BJ (cell line): ENCODE measurements at regions not wholly inside any gene's neighbourhood (a gene's known extent, or its start where the extent isn't known, plus 50 kb on each side); places are given as distances from the start of the nearest gene placed in this dataset.

Experiments
- CTCF ChIA-PET: fragments of 350-600 bp; formaldehyde crosslinking; extraction: SDS; loops from one replicate; lab custom pipeline; 2021; ENCODE audit warnings: antibody characterized with exemption, inconsistent platforms; lab: Yijun Ruan, JAX
- POLR2A ChIA-PET: fragments of 300-600 bp; sonication (Branson Sonifier 250); formaldehyde crosslinking; extraction: SDS; loops from one replicate; lab custom pipeline; 2021; ENCODE audit warnings: antibody characterized with exemption; lab: Charles Lee
- DNase-seq: peaks from one replicate; pipeline ENCODE4 v3.0.0-alpha.2; 2011; ENCODE audit warnings: low read depth
- H3K27me3 ChIP-seq: 2 replicates; pipeline ENCODE4 v1.6.0; 2011; ENCODE audit warnings: low read length; ENCODE audit not compliant: control insufficient read depth, insufficient read depth
- H3K36me3 ChIP-seq: 2 replicates; pipeline ENCODE4 v1.5.1; 2011; ENCODE audit warnings: low read length; ENCODE audit not compliant: control insufficient read depth, insufficient read depth
- H3K4me3 ChIP-seq: 2 replicates; pipeline ENCODE4 v1.5.1; 2011; ENCODE audit warnings: low read depth, mild to moderate bottlenecking, control low read depth, low read length
- CTCF ChIP-seq: IDR thresholded peaks from 2 replicates; pipeline ENCODE4 v1.5.1; 2011; ENCODE audit warnings: low read depth, mild to moderate bottlenecking, control low read depth, inconsistent platforms, low read length, moderate library complexity; ENCODE audit not compliant: insufficient read depth

GRCh38 chr4:28677808-28678207 lies 1817.2 kb downstream of the STIM2 start:
- POLR2A ChIA-PET: no interaction called here
- DNase-seq: no peak
- Histone ChIP-seq H3K36me3 (no peaks in the 10 kb centered on the region), H3K27me3 (no peaks in the 10 kb centered on the region), H3K4me3 (no peak overlapping the region)
- CTCF ChIA-PET: no interaction called here
- TF ChIP-seq CTCF: no peak

- Histone ChIP-seq H3K27me3 (no peaks in the 10 kb centered on the region), H3K4me3 (no peak overlapping the region), H3K36me3 (no peaks in the 10 kb centered on the region)
- no peak for TF ChIP-seq CTCF
- DNase-seq: no peak
- ChIA-PET CTCF (interaction anchor here (0.8 kb wide), 2 partner anchors 11 to 41 kb away, joined by 3 read pairs; no protein-coding TSS in a partner anchor), POLR2A (no interaction called here)
These were observed 1822.2 kb downstream of the STIM2 start for GRCh38 chr4:28682847-28683246.

GRCh38 chr4:28686618-28687017 lies 1826.0 kb downstream of the STIM2 start:
- Histone ChIP-seq H3K4me3 (no peak overlapping the region), H3K36me3 (no peaks in the 10 kb centered on the region), H3K27me3 (no peaks in the 10 kb centered on the region)
- ChIA-PET POLR2A (no interaction called here), CTCF (interaction anchor here (0.9 to 1.3 kb wide), 3 partner anchors 11 to 17 kb away, joined by 4 read pairs; no protein-coding TSS in a partner anchor)
- DNase-seq: no peak
- peak; percentile 45 for TF ChIP-seq CTCF

- Histone ChIP-seq H3K4me3 (no peak overlapping the region), H3K27me3 (no peaks in the 10 kb centered on the region), H3K36me3 (no peaks in the 10 kb centered on the region)
- CTCF ChIA-PET: no interaction called here
- no peak for TF ChIP-seq CTCF
- POLR2A ChIA-PET: no interaction called here
- no peak for DNase-seq
These were observed 1830.2 kb downstream of the STIM2 start for GRCh38 chr4:28690890-28691289.

GRCh38 chr4:28702571-28702970 lies 1841.9 kb downstream of the STIM2 start:
- no peak for TF ChIP-seq CTCF
- Histone ChIP-seq H3K27me3 (no peaks in the 10 kb centered on the region), H3K36me3 (no peaks in the 10 kb centered on the region), H3K4me3 (no peak overlapping the region)
- POLR2A ChIA-PET: no interaction called here
- CTCF ChIA-PET: interaction anchor here (1.0 to 1.4 kb wide), 2 partner anchors 10 kb away, joined by 3 to 4 read pairs; no protein-coding TSS in a partner anchor
- no peak for DNase-seq
